Activated T-helper 9 cell treated with anti-CD3 and anti-CD28 coated beads, Interleukin-2, amount 50 U/mL, for 16 hours (primary cell): ENCODE measurements at regions not wholly inside any gene's neighbourhood (a gene's known extent, or its start where the extent isn't known, plus 50 kb on each side); places are given as distances from the start of the nearest gene placed in this dataset.
"Not testable (repeated sequence)": the region's sequence is repeated elsewhere in the genome, so short reads cannot be mapped to it uniquely, and the experiment has no call there.

Experiments
- DNase-seq: peaks from one replicate; pipeline ENCODE4 v3.0.0-alpha.2; 2020; ENCODE audit warnings: low read depth

DNA sequence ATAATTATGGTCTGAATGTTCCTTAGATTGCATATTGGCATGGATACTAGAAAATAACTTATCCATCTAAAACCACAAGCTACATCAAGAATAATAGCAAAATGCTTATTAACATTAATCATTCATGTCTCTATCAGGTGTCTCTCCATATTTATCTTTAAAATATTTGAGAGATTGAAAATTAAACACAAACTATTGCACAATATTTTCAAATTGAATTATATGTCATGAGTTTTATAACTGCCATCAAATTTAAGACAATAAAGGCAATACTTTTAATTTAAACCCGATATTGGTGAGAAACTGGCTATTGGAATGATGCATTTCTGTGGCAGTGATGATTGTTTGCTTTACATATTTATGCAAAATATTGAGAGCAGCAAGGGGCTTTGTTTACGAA lies 1506.8 kb upstream of the B3GALT2 start:
- no peak for DNase-seq

GRCh38 chr1:194684636-194685035 lies 1498.2 kb upstream of the B3GALT2 start:
- DNase-seq: no peak

GRCh38 chr1:194658090-194658439 lies 1471.7 kb upstream of the B3GALT2 start:
- DNase-seq: no peak

- no peak for DNase-seq
These were observed 1468.5 kb upstream of the B3GALT2 start for GRCh38 chr1:194654956-194655355.

DNA sequence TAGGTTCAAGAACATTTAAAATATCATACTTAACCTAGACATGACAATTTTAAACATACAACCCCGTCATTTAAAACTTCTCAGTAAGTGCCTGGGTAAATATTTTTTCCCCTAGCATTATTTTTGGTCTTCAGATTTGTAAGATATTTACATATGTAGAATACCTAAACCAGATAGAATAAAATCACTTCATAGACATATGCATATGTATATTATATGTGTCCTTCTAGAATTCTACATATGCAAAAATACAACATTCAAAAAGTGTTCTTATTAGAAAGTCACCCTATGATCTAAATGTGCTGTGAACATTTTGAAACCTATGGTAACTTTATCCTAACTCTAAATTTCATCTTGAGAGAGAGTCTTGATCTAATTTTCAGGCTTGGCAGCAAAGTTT lies 1467.0 kb upstream of the B3GALT2 start:
- DNase-seq: no peak

GRCh38 chr1:194647118-194647517 lies 1460.7 kb upstream of the B3GALT2 start:
- no peak for DNase-seq

DNA sequence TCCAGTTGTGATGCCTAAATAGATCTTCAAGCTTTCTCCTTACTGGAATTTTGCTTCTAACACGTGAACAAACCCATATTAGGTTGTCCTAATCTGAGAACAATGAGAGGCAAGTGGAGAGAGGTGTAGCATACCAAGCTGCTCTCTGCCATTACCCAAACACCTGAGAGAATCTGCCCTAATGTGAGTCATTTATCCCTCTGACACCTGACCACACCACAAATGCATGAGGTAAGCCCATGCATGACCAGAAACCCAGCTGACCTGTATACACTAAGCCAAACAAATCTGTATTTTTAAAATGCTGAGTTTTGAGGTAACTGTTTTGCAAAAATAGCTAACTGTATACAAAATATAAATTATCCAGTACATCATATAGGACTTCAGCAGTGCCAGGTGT lies 1458.1 kb upstream of the B3GALT2 start:
- DNase-seq: no peak

- no peak for DNase-seq
These were observed 1453.9 kb upstream of the B3GALT2 start for GRCh38 chr1:194640322-194640721.

DNA sequence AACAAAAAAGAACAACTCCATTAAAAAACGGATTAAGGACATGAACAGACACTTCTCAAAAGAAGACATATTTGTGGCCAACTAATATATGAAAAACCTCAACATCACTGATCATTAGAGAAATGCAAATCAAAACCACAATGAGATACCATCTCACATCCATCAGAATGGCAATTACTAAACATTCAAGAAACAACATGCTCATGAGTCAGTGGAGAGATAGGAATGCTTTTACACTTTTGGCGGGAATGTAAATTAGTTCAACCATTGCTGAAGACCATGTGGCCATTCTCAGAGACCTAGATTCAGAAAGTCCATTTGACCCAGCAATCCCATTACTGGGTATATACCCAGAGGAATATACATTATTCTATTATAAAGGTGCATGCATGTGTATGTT lies 1442.6 kb upstream of the B3GALT2 start:
- no peak for DNase-seq

DNA sequence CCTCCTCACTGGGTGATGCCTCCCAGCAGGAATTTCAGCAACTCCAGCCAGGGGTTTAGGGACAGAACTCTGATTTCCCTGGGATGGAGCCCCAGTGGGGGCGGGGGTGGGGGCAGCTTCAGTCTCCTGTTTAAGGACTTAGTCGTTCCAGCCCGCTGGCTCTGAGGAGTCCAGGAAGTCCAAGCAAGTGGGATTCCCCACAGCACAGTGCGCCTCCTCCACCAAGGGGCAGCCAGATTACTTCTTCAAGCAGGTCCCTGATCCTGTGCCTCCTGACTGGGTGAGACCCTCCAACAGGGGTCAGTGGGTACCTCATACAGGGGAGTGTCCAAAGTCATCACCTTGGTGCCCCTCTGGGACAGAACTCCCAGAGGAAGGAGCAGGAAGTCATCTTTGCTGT lies 1438.4 kb upstream of the B3GALT2 start:
- no peak for DNase-seq

DNA sequence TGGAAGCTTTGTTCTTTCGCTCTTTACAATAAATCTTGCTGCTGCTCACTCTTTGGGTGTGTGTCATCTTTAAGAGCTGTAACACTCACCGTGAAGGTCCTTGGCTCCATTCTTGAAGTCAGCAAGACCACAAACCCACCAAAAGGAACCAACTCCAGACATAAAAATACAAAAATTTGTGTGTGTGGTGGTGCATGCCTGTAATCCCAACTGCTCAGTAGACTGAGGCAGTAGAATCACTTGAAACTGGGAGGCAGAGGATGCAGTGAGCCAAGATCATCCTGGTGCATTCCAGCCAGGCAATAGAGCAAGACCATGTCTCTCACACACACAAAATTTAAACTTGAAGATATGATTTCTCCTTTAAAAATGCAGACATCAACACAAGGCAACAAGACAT lies 1431.7 kb upstream of the B3GALT2 start:
- DNase-seq: no peak

DNA sequence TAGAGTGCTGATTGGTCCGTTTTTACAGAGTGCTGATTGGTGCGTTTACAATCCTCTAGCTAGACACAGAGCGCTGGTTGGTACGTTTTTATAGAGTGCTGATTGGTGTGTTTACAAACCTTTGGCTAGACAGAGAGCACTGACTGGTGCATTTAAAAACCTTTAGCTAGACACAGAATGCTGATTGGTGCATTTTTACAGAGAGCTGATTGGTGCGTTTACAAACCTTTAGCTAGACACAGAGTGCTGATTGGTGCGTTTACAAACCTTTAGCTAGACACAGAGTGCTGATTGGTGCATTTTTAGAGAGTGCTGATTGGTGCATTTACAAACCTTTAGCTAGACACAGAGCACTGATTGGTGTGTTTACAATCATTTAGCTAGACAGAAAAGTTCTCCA lies 1430.9 kb upstream of the B3GALT2 start:
- not testable (repeated sequence) for DNase-seq

DNA sequence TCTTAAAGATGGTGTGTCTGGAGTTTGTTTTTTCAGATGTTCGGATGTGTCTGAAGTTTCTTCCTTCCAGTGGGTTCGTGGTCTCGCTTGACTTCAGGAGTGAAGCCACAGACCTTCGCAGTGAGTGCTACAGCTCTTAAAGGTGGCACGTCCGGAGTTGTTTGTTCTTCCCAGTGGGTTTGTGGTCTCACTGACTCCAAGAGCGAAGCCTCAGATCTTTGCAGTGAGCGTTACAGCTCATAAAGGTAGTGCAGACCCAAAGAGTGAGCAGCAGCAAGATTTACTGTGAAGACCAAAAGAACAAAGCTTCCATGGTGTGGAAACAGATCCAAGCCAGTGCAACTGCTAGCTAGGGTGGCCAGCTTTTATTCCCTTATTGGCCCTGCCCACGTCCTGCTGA lies 1430.4 kb upstream of the B3GALT2 start:
- no peak for DNase-seq

- no peak for DNase-seq
These were observed 1415.8 kb upstream of the B3GALT2 start for GRCh38 chr1:194602184-194602583.

GRCh38 chr1:194600716-194601115 lies 1414.3 kb upstream of the B3GALT2 start:
- no peak for DNase-seq

DNA sequence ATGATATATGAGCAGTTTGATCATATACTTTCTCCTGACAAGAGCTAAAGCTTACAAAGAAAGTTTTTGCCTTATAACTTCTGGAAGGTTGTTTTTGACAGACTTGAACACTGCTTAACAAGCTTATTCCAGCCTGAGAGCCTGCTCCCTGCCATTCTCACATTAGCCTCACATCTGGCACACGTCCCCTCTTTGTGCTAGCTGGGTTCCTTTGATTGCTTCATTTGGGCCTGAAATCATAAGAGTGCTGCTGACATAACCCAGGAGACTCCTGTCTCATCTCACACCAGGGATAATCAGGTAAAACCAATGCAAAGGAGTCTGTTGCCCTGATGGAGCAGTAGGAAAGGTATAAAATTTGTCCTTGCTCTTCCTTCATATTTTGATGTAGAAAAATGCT lies 1411.7 kb upstream of the B3GALT2 start:
- DNase-seq: no peak

DNA sequence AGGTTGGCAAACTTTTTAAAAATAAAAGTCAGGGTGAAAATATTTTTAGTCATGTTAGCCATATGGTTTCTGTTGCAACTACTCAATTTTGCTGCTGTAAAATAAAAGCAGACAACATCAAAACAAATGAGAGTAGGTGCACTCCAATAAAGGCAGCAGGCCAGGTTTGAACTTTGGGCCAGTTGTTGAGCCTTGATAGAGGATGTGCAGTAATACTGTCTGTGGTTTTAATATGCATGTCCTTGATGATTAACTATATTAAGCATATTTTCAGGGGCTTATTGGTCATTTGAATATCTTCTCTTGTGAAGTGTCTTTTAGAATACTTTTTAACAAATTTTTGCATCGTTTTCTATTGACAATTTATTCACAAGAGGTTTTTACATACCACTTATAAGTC lies 1399.9 kb upstream of the B3GALT2 start:
- no peak for DNase-seq

- no peak for DNase-seq
These were observed 1397.6 kb upstream of the B3GALT2 start for GRCh38 chr1:194584052-194584451.

DNA sequence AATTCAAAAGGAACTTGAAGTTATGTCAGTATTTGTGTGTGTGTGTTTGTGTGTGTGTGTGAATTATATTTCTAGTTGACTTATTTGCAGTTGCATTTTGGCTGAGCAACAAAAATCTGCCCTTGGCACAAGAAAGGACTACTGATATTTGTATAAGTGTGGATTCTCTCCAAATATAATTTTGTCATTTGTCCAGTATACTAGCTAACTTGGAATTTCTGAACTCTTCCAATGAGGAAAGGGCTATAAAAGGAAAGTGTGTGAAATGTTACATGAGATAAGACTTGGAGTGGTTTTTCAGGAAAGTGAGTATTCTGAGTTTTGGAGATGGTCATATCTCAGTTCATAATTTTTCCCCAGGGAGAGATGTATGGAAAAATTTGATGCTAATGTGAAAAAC lies 1384.1 kb upstream of the B3GALT2 start:
- no peak for DNase-seq

DNA sequence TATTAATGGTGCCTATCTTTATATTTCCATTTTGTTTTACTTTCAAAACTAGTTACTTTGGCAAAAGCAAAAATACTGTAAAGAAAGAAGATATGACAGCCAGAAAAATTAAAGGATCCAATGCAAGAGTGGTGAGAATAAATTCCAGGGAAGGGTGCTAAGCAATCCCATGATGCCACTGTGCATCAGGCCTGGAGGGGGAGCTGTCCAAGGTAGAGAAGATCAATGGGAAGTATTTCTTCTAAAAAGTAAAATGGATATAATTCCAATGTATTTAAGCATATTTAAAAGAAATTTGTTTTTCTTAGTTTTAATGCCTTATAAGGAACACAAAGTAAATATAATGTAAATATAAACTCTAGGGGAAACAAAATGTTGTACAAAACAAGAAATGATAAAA lies 1382.2 kb upstream of the B3GALT2 start:
- DNase-seq: no peak

GRCh38 chr1:194548071-194548470 lies 1361.7 kb upstream of the B3GALT2 start:
- DNase-seq: no peak

DNA sequence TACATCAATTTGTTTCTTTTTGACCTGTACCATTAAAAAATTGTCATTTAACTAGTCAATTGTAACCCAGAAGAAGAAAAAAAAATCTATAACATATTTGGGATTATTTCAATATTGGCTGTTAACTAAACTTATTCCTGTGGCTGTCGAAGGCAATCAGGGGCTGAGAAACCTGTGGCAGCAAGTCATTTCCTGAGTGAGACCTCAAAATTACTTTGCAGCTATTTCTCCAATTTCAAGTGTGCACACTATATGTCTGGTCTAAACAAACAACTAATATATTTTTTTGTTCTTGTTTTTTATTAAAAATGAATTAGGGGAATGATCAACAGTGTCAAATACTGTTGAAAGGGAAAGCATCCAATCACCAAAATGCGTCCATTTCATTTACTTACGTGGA lies 1357.6 kb upstream of the B3GALT2 start:
- DNase-seq: no peak

- no peak for DNase-seq
These were observed 1352.0 kb upstream of the B3GALT2 start for GRCh38 chr1:194538453-194538852.

DNA sequence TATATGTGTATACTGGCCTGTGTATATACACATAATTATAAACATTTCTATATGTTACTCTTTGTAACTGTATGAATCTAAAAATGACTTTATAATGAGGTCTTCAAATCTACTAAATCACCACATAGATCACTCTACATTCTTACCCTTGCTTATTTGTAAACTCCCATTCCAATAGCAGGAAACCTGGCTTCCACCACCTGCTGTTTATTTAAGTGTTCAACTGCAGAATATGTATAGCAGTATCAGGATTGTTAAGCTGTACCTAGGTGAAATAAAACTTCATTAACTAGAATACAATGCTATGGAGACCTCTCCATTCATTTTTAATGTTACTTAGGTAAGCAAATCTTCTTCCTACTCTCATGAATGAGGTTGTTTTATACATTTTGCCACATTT lies 1351.1 kb upstream of the B3GALT2 start:
- no peak for DNase-seq

GRCh38 chr1:194535369-194535768 lies 1349.0 kb upstream of the B3GALT2 start:
- DNase-seq: no peak
